AG10803 (cell line): ENCODE measurements at regions not wholly inside any gene's neighbourhood (a gene's known extent, or its start where the extent isn't known, plus 50 kb on each side); places are given as distances from the start of the nearest gene placed in this dataset.

Experiments
- DNase-seq: peaks from one replicate; pipeline ENCODE4 v3.0.0; 2010; ENCODE audit warnings: low read depth
- H3K4me3 ChIP-seq: 2 replicates; pipeline ENCODE4 v1.5.1; 2011; ENCODE audit warnings: mild to moderate bottlenecking, low read length, control low read depth
- TF ChIP-seq, protein P1 (sequence below): conservative IDR thresholded peaks from 2 replicates; pipeline ENCODE4 v1.5.1; 2011; ENCODE audit warnings: mild to moderate bottlenecking, low read length, control low read depth, inconsistent platforms

DNA sequence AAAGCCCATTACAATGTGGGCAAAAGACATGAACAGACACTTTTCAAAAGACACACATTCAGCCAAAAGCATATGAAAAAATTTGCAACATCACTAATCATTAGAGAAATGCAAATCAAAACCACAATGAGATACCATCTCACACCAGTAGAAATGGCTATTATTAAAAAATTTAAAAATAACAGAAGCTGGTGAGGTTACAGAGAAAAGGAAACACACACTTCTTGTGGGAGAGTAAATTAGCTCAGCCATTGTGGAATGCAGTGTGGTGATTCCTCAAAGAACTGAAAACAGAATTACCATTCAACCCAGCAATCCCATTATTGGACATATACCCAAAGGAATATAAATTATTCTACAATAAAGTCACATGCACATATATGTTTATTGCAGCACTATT is 585.2 kb upstream of the TUSC1 start:
- DNase-seq = no peak
- H3K4me3 ChIP-seq = no peak overlapping the region
- TF ChIP-seq, protein P1, sequence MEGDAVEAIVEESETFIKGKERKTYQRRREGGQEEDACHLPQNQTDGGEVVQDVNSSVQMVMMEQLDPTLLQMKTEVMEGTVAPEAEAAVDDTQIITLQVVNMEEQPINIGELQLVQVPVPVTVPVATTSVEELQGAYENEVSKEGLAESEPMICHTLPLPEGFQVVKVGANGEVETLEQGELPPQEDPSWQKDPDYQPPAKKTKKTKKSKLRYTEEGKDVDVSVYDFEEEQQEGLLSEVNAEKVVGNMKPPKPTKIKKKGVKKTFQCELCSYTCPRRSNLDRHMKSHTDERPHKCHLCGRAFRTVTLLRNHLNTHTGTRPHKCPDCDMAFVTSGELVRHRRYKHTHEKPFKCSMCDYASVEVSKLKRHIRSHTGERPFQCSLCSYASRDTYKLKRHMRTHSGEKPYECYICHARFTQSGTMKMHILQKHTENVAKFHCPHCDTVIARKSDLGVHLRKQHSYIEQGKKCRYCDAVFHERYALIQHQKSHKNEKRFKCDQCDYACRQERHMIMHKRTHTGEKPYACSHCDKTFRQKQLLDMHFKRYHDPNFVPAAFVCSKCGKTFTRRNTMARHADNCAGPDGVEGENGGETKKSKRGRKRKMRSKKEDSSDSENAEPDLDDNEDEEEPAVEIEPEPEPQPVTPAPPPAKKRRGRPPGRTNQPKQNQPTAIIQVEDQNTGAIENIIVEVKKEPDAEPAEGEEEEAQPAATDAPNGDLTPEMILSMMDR = no peak

DNA sequence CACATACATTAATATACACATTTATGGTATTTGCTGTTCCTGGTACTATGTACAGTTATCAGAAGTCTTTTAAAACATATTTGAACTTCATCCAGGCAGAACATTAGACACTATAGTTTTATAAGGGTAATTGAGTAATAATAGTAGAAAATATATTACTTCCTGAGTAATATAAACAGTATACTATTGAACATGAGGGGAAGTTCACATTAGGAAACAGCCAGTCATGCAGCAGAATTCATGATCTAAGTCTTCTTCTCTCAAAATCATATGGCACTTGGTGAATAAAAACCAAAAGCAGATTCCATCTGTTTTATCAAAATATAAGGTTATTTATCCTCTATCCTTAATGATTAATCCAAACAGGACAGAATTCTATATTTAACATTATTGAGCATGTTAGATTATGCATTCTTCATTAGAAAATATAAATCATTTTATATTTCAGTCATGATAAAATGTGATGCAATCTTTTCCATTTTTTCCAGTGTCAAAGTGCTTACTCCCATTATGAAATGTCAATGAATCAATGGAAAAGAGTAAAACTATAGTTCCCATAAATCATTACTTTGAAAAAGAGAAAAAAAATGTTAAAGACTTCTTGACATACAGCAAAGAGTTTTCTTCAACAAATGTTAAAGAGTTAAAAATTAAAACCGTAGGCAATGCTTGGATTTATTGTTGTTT is 584.3 kb upstream of the TUSC1 start:
- DNase-seq = no peak
- TF ChIP-seq, protein P1 = no peak
- no peak overlapping the region for H3K4me3 ChIP-seq

DNA sequence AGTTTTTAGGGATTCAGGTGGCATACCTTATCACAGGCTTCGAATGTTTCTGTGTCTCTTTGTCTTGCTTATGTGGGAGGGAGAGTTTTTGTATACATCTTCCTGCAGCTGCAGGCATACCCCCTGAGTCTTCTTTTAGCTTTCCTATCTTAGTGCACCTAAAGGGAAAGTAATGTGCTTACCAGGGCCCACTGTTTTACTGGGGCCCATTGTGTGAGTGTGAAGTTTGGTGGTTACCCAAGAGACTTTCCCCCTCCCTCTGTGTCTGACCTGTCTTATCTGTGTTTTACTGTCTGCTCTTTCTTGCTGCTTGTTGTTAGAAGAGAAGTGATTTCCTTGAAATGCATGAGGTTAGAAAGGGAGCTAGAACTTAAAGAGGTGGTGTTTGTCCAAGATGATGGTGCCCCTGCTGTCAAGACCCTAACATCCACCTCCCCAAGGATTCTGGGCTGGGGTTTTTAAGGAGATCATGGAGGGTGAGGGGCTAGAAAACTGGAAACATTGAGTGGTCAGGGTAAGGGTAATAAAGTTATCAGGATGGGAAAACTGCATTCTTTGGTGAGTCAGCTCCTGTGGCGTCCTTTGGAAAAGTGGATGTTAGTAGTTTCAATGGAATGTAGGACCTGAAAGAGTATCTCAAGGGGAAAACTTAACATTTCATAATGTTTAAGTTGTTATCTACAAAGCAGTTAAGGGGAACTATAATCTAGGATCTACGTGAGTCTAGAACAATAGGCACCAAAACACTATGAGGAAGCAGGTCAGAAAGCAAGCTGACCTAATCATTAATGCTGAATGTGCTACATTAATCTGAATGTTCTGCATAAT is 583.5 kb upstream of the TUSC1 start:
- TF ChIP-seq, protein P1 = no peak
- peak; percentile 72 for DNase-seq
- no peak overlapping the region for H3K4me3 ChIP-seq

DNA sequence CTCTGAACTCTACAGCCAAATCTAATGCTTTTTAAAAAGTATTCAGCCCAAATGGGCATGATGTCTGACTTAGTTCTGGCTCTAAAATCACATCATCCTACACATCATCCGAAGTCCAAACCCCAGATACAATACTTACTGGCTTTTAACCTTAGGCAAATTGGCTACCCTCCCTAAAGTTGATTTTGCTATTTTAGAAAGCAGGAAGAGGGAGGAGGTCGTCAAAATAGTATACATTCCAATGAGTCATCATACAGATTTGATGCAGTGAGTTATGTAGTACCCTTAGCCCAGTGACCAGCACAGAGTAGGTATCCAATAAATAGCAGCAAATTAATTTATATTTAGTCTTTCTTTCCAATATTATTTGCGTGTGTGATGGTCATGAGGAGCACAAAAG is 582.0 kb upstream of the TUSC1 start:
- TF ChIP-seq, protein P1 = no peak
- DNase-seq = peak; percentile 28
- H3K4me3 ChIP-seq = no peak overlapping the region

DNA sequence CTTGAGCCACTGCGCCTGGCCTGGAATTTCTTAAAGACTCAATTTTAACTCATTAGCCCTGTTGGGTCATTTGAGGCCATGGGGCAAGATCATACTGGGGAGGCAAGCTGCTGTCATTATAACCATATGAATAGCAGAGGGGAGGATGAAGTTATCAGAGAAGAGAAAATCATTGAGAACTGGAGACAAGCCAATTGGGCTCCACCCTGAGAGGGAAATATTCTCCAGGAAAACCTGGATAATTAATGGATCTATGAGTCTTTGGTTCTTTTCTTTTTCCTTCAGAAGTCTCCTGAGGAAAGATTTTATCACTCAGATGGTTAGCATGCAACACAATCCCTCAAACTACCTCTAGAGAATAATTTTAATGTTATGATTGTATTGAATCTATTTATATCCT is 569.6 kb upstream of the TUSC1 start:
- DNase-seq = no peak
- no peak overlapping the region for H3K4me3 ChIP-seq
- TF ChIP-seq, protein P1 = no peak

DNA sequence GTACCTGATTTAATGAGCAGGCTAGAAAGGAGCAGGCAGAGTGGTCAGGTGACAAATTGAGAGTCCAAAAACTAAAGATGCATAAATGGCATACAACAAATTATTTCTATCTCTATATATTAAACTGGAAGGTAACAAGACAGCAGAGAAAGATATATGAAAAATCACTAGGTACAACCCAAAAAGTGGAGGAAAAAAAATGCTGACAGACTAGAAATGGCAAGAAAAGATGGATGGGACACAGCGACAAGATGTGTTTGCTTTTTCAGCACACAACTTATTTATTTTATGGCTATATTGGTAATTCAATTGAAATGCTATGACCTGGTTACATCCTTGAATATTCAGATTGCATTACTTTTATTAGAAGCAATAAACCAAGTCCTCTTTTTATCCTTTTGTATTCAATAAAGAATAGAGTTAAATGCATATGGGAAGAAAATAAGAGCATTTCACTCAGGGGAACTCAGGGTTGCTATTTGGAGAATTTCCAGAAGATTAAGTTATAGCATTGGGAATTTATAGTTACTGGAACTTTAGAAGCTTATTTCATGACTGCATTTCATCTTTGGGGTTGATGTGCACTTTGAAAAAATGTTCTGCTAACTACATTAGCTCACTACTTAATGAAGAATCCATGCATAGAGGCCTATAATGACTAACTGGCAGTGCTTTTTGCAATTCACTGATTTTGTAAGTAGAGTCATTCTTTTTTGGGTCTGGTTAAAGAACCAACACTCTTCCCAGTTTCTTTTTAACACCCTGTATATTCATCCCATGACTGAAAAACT is 566.6 kb upstream of the TUSC1 start:
- DNase-seq = no peak
- no peak overlapping the region for H3K4me3 ChIP-seq
- TF ChIP-seq, protein P1 = no peak
